ENCODE measurements at regions not wholly inside any gene's neighbourhood (a gene's known extent, or its start where the extent isn't known, plus 50 kb on each side); places are given as distances from the start of the nearest gene placed in this dataset.
A peak's percentile ranks its signal among the peaks of the same experiment; 100 is the strongest.
"Not testable (repeated sequence)": the region's sequence is repeated elsewhere in the genome, so short reads cannot be mapped to it uniquely, and the experiment has no call there.

- in situ Hi-C loops (cut with HindIII; ENCODE audit: low pct_unique_long_range_greater_than_20kb, low sequenced_read_pairs) = no loop called here
Measured at GRCh38 chr13:94842901-94843300, 130.6 kb upstream of the SOX21 start.

DNA sequence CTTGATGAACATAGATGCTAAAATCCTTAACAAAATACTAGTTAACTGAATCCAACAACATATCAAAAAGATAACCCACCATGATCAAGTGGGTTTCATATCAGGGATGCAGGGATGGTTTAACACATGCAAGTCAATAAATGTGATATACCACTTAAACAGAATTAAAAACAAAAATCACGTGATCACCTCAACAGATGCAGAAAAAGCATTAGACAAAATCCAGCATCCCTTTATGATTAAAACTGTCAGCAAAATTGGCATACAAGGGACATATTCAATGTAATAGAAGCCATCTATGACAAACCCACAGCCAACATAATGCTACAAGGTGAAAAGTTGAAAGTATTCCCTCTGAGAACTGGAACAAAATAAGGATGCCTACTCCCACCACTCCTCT is 124.7 kb upstream of the SOX21 start:
- in situ Hi-C loops (cut with HindIII; ENCODE audit: low pct_unique_long_range_greater_than_20kb, low sequenced_read_pairs); DNase-seq (ENCODE audit: low read depth, low spot score): not testable (repeated sequence)

More at GRCh38 chr13:94842901-94843300, 130.6 kb upstream of the SOX21 start:
- DNase-seq (ENCODE audit: low read depth, low spot score) = peak; percentile 52

DNA sequence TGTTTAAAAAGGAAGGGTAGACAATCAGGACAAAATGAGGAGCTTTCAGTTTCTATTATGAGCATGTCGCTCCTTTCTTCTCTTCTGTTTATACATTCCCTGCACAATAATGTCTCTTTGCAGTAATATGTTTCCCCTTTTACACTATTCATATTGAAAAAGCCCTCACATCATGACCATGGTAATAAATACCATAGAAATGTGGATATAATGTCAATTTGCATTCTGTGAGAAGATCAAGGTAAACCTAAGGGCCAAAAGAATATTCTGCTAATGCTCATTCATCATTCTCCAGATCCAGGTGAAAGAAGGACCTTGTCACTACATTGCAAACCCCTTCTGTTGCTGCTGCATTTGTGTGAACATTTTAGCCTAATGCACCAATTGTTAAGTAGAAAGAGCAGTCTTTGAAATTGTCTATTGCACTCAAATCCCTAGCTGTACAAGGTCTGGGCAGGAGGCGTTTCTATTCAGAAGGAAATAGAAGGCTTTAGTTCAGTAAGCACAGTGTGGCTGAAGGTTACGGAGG is 117.6 kb upstream of the SOX21 start:
- DNase-seq (ENCODE audit: low read depth, low spot score) = no peak
- in situ Hi-C loops (cut with HindIII; ENCODE audit: low pct_unique_long_range_greater_than_20kb, low sequenced_read_pairs) = no loop called here

DNA sequence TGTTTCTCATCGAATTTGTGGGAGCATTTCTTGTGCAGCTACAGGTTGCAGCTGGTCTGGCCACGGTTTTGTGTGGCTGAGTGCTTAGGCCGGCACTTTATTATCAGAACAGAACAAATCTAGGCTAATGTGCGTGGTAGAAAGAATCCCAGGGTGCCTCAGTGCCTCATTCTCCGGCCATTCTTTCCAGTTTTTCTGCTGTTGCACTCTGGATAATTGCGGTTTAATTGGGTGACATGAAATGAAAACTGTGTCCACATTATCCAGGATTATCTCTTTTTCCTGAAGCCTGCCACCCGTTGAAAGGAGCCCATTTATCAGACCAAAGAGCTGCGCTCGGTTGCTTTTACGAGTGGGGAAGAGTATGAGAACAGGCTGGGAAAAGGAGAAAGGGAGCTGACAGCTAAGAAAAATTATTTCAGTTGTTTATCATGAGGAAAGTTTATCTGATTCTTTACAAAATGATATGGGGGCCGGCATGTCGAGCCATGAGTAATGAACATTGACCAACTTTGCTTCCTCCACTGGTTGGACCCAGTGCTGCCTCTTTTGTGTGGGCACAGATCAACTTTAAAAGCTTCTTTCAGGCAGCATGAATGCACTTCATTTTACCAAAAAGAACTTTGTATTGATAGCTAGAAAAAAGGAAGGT is 117.0 kb upstream of the SOX21 start:
- peak; percentile 14 for DNase-seq (ENCODE audit: low read depth, low spot score)
- in situ Hi-C loops (cut with HindIII; ENCODE audit: low pct_unique_long_range_greater_than_20kb, low sequenced_read_pairs) = no loop called here

DNA sequence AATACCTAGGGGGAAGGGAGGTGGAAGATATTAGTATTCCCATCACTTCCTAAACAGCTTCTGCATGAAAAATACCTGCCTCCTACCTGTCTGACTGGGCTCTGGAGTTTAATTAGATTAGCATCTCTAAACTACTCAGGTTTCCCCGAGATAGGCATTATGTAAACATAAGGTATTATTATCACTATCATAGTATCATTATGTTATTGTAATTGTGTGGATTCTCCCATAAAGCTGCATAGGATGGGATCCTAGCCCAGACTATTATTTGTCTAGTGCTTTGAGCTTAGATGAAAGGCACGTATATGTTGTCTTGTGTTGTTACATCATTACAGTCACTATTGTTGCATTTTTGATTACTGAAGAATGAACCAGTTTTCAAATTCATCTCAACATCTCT is 115.2 kb upstream of the SOX21 start:
- in situ Hi-C loops (cut with HindIII; ENCODE audit: low pct_unique_long_range_greater_than_20kb, low sequenced_read_pairs) = no loop called here
- DNase-seq (ENCODE audit: low read depth, low spot score) = no peak

DNA sequence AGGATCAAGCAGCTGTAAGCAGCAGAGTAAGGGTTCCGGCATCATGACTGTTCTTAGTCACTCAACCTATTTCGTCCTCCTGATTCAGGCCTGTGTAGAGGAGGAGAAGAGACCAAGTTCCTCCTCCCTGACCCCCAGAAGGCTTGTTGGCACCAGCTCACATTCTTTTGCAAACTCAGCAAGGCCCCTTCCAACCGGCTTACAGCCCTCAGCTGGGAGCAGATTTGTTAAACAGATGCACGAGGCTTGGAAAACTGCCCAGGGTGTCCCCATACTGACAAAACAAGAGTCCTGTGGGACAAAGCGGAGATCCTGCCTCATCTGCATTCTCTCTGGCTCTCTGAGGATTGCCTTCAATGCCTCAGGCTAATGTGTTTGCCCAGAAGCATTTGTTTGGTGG is 113.2 kb upstream of the SOX21 start:
- DNase-seq (ENCODE audit: low read depth, low spot score) = peak; percentile 21
- in situ Hi-C loops (cut with HindIII; ENCODE audit: low pct_unique_long_range_greater_than_20kb, low sequenced_read_pairs) = no loop called here

- DNase-seq (ENCODE audit: low read depth, low spot score) = no peak
- in situ Hi-C loops (cut with HindIII; ENCODE audit: low pct_unique_long_range_greater_than_20kb, low sequenced_read_pairs) = no loop called here
Measured at GRCh38 chr13:94824601-94825000, 112.3 kb upstream of the SOX21 start.

DNA sequence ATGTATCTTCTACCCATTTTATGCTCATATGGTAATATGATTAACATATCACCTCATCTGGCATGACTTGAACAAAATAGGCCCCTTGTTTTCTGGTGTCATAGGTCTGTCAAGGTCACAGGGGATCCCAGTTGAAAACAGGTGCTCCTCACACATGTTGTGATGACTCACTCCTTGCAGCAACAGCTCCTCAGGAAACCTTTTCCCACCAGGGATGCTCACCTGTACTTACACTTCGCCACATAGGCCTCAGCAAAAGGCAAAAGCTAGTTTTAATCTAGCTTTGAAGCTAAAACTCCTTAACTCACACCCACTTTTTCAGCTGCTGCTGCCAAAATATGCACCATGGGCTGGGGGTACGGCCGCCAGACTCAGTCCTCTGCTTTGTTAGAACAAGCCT is 110.0 kb upstream of the SOX21 start:
- in situ Hi-C loops (cut with HindIII; ENCODE audit: low pct_unique_long_range_greater_than_20kb, low sequenced_read_pairs) = no loop called here

DNA sequence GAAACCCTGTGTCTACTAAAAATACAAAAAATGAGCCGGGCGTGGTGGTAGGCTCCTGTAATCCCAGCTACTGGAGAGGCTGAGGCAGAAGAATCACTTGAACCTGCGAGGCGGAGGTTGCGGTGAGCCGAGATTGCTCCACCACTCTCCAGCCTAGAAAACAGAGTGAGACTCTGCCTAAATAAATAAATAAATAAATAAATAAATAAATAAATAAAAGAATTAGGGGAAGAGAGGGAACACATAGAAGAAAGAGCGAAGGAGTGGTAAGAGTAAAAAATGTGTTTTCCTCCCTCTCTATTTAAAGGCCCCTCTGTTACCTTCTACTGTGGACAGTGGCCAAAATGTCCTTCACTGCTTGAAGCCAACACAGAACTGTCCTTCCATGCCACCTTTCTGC is 103.9 kb upstream of the SOX21 start:
- no peak for DNase-seq (ENCODE audit: low read depth, low spot score)
- in situ Hi-C loops (cut with HindIII; ENCODE audit: low pct_unique_long_range_greater_than_20kb, low sequenced_read_pairs) = no loop called here

More for the DNA sequence above, 110.0 kb upstream of the SOX21 start:
- DNase-seq (ENCODE audit: low read depth, low spot score) = no peak

DNA sequence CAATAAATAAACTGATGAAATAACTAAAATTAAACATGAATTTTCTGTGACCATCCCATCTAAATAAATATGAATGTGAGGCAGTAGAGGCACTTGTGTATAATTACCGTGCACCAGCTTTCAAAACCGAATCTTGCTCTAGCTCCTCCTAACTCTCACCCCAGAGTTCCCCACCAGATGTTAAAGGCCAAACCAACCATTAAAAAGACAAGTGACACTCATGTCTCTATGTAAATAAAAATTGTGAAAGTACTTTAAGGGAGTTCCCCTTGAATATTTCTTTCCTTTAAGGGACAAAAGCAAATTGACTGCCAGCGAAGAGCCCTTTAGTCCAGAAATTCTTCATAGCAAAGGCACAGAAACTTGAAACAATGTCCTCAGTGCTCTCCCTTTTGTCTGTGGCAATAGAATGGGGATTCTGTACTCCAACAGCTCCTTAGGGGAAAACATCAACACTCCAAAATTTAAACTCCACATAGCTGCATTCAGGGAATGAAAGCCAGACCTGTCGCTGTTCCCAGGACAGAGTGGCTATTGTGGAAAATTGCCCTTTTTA is 101.7 kb upstream of the SOX21 start:
- DNase-seq (ENCODE audit: low read depth, low spot score) = peak; percentile 10

GRCh38 chr13:94811753-94812152 is 99.4 kb upstream of the SOX21 start:
- no peak for DNase-seq (ENCODE audit: low read depth, low spot score)
- in situ Hi-C loops (cut with HindIII; ENCODE audit: low pct_unique_long_range_greater_than_20kb, low sequenced_read_pairs) = no loop called here

More for the DNA sequence above, 101.7 kb upstream of the SOX21 start:
- in situ Hi-C loops (cut with HindIII; ENCODE audit: low pct_unique_long_range_greater_than_20kb, low sequenced_read_pairs) = no loop called here

GRCh38 chr13:94800423-94800822 is 88.1 kb upstream of the SOX21 start:
- in situ Hi-C loops (cut with HindIII; ENCODE audit: low pct_unique_long_range_greater_than_20kb, low sequenced_read_pairs) = no loop called here
- peak; percentile 20 for DNase-seq (ENCODE audit: low read depth, low spot score)

- DNase-seq (ENCODE audit: low read depth, low spot score) = no peak
- in situ Hi-C loops (cut with HindIII; ENCODE audit: low pct_unique_long_range_greater_than_20kb, low sequenced_read_pairs) = no loop called here
Measured at GRCh38 chr13:94799299-94799698, 87.0 kb upstream of the SOX21 start.

- in situ Hi-C loops (cut with HindIII; ENCODE audit: low pct_unique_long_range_greater_than_20kb, low sequenced_read_pairs) = no loop called here
- no peak for DNase-seq (ENCODE audit: low read depth, low spot score)
Measured at GRCh38 chr13:94798738-94799137, 86.4 kb upstream of the SOX21 start.

DNA sequence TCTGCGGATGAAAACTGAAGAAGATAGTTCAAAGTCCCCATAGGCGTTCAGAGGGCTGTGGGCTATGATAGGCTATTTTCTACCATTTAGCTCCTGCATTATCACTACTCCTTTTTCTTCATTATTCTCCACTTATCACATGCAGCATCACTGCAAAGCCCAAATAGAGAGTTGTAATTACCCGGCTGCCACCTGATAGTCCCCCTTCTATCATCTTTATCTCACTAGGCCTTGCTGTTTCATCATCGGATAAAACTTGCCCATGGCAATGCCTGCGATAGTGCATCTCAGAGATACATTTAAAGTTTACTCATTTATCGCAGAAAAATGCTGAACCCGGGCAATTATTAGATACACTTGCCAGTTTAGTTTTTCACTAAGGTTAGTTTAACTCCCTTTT is 82.9 kb upstream of the SOX21 start:
- in situ Hi-C loops (cut with HindIII; ENCODE audit: low pct_unique_long_range_greater_than_20kb, low sequenced_read_pairs) = no loop called here
- DNase-seq (ENCODE audit: low read depth, low spot score) = no peak

GRCh38 chr13:94786246-94786645 is 73.9 kb upstream of the SOX21 start:
- DNase-seq (ENCODE audit: low read depth, low spot score); in situ Hi-C loops (cut with HindIII; ENCODE audit: low pct_unique_long_range_greater_than_20kb, low sequenced_read_pairs): not testable (repeated sequence)

DNA sequence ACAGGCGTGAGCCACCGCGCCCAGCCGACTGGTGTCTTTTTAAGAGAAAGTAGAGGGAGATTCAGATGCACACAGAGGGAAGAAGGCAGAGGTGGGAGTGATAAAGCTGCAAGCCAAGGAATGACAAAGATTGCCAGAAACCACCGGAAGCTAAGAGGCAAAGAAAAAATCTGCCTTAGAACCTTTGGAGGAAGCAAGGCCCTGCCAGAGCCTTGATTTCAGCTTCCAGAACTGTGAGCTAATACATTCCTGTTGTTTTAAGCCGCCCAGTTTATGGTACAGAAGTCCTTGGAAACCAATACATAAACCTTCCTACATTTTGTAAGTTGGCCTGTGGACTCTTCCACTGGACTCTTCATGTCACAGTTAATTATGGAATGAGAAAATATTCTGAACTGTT is 71.7 kb upstream of the SOX21 start:
- no peak for DNase-seq (ENCODE audit: low read depth, low spot score)
- in situ Hi-C loops (cut with HindIII; ENCODE audit: low pct_unique_long_range_greater_than_20kb, low sequenced_read_pairs) = no loop called here

GRCh38 chr13:94783489-94783888 is 71.1 kb upstream of the SOX21 start:
- in situ Hi-C loops (cut with HindIII; ENCODE audit: low pct_unique_long_range_greater_than_20kb, low sequenced_read_pairs) = no loop called here
- no peak for DNase-seq (ENCODE audit: low read depth, low spot score)

GRCh38 chr13:94780421-94780820 is 68.1 kb upstream of the SOX21 start:
- DNase-seq (ENCODE audit: low read depth, low spot score) = no peak
- in situ Hi-C loops (cut with HindIII; ENCODE audit: low pct_unique_long_range_greater_than_20kb, low sequenced_read_pairs) = no loop called here

Data from SK-MEL-5 (cell line).